ENCODE measurements at regions not wholly inside any gene's neighbourhood (a gene's known extent, or its start where the extent isn't known, plus 50 kb on each side); places are given as distances from the start of the nearest gene placed in this dataset.

DNA sequence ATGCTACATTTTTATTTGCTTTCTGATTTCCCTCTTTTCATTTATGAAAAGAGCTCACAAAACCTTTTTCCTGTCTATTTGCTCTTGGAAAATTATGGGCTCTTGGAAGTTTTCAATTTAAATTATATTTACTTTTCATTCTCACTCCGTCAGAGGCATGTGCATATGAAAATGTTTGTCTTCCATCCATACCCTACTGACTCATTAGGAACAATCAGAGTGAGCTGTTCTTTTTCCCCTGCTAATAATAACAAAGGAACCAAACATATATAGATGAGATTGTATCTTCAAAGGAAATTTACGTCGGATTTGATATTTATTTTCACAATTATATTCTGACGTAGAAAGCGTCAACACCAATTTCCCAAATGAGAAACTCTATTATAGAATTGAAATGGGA, 1101.2 kb downstream of the TSN start:
- no peak for DNase-seq

- no peak for DNase-seq
Measured at GRCh38 chr2:122858075-122858702, 1102.7 kb downstream of the TSN start.

- DNase-seq, result no peak
Measured at GRCh38 chr2:122858813-122859212, 1103.4 kb downstream of the TSN start.

DNA sequence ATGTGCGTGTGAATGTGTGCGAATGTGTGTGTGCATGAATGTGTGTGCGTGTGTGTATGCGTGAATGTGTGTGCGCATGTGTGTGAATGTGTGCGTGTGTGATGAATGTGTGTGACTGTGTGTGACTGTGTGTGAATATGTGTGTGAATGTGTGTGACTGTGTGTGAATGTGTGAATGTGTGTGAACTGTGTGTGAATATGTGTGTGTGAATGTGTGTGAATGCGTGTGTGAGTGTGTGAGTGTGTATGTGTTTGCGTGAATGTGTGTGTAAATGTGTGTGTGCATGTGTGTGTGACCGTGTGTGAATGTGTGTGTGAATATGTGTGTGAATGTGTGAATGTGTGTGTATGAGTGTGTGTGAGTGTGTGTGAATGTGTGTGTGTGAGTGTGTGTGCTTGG, 1103.8 kb downstream of the TSN start:
- no peak for DNase-seq

DNA sequence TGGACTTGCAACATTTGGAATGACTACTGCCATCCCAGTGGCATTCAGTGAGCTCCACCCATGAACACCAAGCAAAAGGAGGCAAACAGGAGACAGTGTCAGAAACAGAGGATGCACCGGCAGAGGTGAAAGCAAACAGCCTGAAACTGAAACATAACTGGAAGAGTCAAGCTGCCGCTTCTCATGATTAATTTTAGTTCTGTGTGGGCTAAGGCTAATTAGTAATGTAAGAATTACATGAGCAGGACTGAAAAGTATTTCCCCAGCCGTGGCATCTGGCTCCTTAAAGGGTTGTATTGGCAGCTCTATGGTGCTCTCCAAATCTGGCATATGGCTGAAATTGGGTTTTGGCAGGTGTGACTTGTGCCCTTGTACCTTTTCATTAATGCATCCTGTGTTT, 1108.1 kb downstream of the TSN start:
- DNase-seq, result no peak

- DNase-seq, result no peak
Measured at GRCh38 chr2:122864728-122865127, 1109.3 kb downstream of the TSN start.

- no peak for DNase-seq
Measured at GRCh38 chr2:122866095-122866494, 1110.6 kb downstream of the TSN start.

GRCh38 chr2:122867941-122868340, 1112.5 kb downstream of the TSN start:
- DNase-seq, result no peak

DNA sequence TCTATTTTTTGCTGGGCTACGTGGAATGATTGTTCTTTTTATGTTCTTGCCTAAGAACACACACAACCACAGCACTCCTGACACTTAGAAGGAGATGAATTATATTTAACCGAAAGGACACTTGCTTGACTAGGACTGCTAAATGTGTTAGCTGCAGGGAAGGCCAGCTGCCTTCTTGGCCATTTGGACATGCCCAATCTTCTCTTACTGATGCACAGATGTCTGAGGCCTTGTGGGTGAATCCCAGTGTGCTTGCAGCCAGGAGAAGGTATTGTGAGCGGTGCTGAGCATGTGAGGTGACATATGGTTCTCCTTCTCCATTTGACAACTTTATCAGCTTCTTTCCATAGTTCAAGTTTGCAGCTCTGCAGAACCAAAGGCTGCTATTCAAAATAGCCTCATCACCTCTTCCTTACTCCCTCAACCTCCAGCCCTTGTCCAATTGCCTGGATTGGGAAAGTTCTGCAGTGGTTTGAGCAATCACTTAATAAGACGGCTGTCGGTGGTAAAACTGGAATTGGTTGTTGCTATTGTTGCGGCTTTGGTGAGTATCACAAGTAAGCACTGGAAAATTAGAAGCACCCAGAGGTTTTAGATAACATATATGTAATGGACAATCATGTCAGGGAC, 1113.3 kb downstream of the TSN start:
- DNase-seq, result no peak

DNA sequence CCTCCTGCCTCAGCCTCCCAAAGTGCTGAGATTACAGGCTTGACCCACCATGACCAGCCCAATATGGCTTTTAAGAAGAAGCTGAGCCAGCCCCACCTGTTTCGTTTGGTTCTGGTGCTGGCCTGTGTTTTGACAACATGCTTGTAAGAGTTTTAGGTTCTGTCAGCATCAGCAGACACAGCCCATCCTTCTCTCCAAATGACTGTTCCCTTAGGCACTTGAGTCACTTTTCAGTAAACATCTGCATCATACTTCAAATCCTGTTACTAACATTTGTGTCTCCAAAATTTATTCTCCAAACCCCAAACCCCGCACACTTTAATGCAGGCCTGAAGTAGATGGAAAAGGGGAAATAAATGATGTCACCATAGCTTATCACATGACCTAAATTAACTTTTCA, 1118.5 kb downstream of the TSN start:
- DNase-seq, result no peak

- no peak for DNase-seq
Measured at GRCh38 chr2:122875091-122875865, 1119.8 kb downstream of the TSN start.

GRCh38 chr2:122883849-122884248, 1128.4 kb downstream of the TSN start:
- DNase-seq, result no peak

DNA sequence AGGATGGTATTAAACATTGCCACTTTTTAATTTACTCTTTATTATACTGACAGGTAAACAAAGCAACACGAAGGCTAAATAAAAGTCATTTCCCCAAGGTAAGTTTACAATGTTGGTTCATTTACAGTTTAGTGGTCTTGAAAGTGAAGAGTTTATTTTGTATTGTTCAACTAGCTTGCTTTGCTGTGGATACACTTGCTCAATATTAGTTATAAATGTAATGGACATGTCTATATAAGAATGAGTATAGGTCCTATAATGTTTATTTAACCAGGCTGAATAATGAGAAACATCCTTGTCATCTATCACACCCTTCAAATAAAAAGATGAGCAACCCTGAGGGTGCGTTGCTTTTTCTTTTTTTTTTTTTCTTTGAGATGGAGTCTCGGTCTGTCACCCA, 1129.4 kb downstream of the TSN start:
- DNase-seq, result no peak

DNA sequence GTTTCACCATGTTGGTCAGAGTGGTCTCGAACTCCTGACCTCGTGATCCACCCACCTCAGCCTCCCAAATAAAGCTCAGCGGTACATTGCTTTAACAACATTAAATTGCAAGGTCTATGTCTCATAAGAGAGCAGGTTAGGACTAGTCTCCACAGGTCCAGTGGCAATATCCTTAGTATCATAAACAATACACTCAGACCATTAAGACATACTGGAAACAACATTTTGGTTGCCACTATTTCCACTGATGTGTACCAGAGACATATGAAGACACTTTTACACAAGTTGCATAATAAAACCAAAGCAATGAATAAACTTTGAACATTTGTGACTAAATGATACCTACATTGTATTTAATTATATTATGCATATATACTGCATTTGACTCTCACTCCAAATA, 1130.0 kb downstream of the TSN start:
- DNase-seq, result no peak

GRCh38 chr2:122886479-122887145, 1131.2 kb downstream of the TSN start:
- DNase-seq, result no peak

DNA sequence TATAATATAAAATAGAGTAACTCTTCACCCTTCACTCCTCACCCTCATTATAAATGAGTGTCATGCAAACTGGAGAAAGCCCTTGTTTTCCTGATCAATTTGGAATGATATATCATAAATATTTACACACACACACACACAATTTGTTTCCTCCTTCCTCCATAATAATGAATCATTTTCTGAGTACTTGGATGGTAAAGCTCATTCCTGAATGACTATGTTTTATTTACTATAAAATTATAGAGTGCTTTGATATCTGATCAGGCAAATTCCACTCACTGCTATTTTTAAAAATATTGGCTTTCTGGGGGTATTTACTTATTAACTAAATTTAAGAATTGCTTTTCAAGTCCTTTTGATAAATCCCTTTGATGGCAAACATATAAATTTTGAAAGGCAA, 1125.5 kb upstream of the CNTNAP5 start:
- no peak for DNase-seq

DNA sequence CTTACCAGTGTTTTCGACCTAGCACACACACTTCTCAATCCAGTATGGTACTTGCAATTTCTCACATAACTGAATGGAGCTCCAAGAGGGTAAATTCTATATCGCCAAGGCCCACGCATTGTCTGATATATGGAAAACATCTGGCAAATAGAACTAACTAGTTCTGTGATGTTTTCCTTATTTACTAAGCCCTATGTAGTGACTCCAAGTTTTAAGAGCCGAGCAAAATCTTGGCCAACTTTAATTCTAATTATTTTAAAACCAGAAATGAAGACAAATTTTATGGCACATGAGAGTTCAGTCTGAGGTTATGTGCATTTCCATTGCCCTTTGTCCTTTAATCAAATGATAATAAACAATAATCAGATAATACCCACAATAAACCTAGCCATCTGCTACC, 1119.7 kb upstream of the CNTNAP5 start:
- DNase-seq, result no peak

- no peak for DNase-seq
Measured at GRCh38 chr2:122908159-122908558, 1116.9 kb upstream of the CNTNAP5 start.

GRCh38 chr2:122927197-122927596, 1097.9 kb upstream of the CNTNAP5 start:
- DNase-seq, result no peak

DNA sequence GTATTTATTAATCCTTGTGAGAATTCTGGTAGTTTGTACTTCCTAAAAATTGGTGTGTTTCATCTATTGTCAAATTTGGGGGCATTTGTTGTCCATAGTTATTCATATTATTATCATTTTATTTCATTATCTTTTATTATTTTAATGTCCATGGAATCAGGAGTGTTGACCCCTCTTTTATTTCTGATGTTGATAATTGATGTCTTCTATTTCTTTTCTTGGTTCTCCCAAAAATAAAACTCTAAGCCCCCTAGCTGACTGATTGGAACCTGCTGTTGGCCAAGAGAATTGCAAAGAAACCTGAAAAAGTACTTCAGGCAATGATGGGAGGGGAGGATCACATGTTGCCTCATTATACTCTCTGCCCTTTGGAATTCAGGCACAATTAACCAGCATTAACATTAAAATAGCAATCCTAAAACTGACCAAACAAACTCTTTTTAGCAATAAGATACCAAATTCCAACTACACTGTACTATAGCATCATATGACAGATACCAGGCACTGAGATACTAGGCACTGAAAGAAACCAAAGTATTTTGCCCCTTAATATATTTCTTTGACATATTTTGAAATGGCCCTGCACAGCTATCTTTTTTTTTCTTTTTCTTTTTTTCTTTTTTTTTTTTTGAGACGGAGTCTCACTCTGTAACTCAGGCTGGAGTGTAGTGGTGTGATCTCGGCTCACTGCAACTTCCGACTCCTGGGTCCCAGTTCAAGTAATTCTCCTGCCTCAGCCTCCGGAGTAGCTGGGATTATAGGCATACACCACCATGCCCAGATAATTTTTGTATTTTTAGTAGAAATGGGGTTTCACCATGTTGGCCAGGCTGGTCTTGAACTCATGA, 1097.2 kb upstream of the CNTNAP5 start:
- DNase-seq, result no peak

- no peak for DNase-seq
Measured at GRCh38 chr2:122929347-122929746, 1095.7 kb upstream of the CNTNAP5 start.

DNA sequence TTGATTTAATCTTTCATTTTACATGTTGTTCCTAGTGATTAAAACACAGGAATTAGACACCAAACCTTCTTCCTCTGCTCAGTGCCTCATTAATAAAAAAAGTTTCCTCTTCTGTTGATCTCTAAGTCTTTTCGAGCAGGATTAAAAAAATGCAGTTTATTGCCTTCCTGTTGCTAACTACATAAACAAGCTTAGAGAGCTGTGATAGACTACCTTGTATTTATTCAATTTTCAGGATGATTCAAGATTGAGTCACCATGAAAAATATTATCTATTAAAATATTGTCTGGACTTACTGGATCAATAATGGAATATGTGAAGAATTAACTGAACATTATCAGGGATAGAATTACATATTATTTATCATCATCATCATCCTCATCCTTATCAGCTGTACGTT, 1089.6 kb upstream of the CNTNAP5 start:
- DNase-seq, result no peak

DNA sequence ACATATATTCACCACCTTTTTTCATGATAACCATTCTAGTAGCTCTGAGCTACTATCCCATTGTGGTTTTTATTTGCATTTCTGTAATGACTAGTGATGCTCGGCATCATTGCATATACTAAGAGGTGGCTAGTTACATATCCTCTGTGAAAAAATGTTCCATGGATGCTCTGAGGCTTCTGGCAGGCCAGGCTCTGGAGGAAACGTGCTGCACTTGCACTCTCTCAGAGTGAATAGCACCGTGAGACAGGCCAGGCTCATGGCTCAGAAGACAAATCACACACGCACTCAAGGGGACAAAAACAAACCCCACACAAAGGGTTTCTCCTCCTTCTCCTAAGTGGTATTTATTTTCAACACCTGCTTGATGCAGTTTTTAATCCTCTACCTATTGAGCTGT, 1085.3 kb upstream of the CNTNAP5 start:
- no peak for DNase-seq
